ENCODE measurements at regions not wholly inside any gene's neighbourhood (a gene's known extent, or its start where the extent isn't known, plus 50 kb on each side); places are given as distances from the start of the nearest gene placed in this dataset.

GRCh38 chr1:222938986-222939385, 124.1 kb downstream of the DISP1 start:
- H3K4me3 ChIP-seq (ENCODE audit: low read depth, low read length) = no peak overlapping the region
- TF ChIP-seq CTCF (IDR thresholded peaks at IDR 0.05; ENCODE audit: insufficient read depth, low read depth, low read length, missing control alignments) = no peak
- no peak for DNase-seq (ENCODE audit: low read depth)

- DNase-seq (ENCODE audit: low read depth) = no peak
- TF ChIP-seq CTCF (IDR thresholded peaks at IDR 0.05; ENCODE audit: insufficient read depth, low read depth, low read length, missing control alignments) = no peak
- H3K4me3 ChIP-seq (ENCODE audit: low read depth, low read length) = no peak overlapping the region
Measured at GRCh38 chr1:222940095-222940494, 125.3 kb downstream of the DISP1 start.

GRCh38 chr1:222940906-222941305, 126.1 kb downstream of the DISP1 start:
- DNase-seq (ENCODE audit: low read depth) = no peak
- no peak for TF ChIP-seq CTCF (IDR thresholded peaks at IDR 0.05; ENCODE audit: insufficient read depth, low read depth, low read length, missing control alignments)
- H3K4me3 ChIP-seq (ENCODE audit: low read depth, low read length) = no peak overlapping the region

- no peak for DNase-seq (ENCODE audit: low read depth)
- no peak for TF ChIP-seq CTCF (IDR thresholded peaks at IDR 0.05; ENCODE audit: insufficient read depth, low read depth, low read length, missing control alignments)
Measured at GRCh38 chr1:222941425-222941824, 126.6 kb downstream of the DISP1 start.

GRCh38 chr1:222946436-222946835, 131.6 kb downstream of the DISP1 start:
- DNase-seq (ENCODE audit: low read depth) = no peak
- no peak for TF ChIP-seq CTCF (IDR thresholded peaks at IDR 0.05; ENCODE audit: insufficient read depth, low read depth, low read length, missing control alignments)
- no peak overlapping the region for H3K4me3 ChIP-seq (ENCODE audit: low read depth, low read length)

More at GRCh38 chr1:222941425-222941824, 126.6 kb downstream of the DISP1 start:
- no peak overlapping the region for H3K4me3 ChIP-seq (ENCODE audit: low read depth, low read length)

- TF ChIP-seq CTCF (IDR thresholded peaks at IDR 0.05; ENCODE audit: insufficient read depth, low read depth, low read length, missing control alignments) = no peak
Measured at GRCh38 chr1:222948079-222948478, 133.2 kb downstream of the DISP1 start.

GRCh38 chr1:222950892-222951291, 136.1 kb downstream of the DISP1 start:
- TF ChIP-seq CTCF (IDR thresholded peaks at IDR 0.05; ENCODE audit: insufficient read depth, low read depth, low read length, missing control alignments) = no peak

More at GRCh38 chr1:222948079-222948478, 133.2 kb downstream of the DISP1 start:
- no peak overlapping the region for H3K4me3 ChIP-seq (ENCODE audit: low read depth, low read length)
- DNase-seq (ENCODE audit: low read depth) = no peak

More at GRCh38 chr1:222950892-222951291, 136.1 kb downstream of the DISP1 start:
- no peak for DNase-seq (ENCODE audit: low read depth)
- no peak overlapping the region for H3K4me3 ChIP-seq (ENCODE audit: low read depth, low read length)

Data from GM12865 (cell line).